Activated T-cell treated with anti-CD3 and anti-CD28 coated beads, Interleukin-2, amount 50 U/mL, for 1 hour (primary cell): ENCODE measurements at regions not wholly inside any gene's neighbourhood (a gene's known extent, or its start where the extent isn't known, plus 50 kb on each side); places are given as distances from the start of the nearest gene placed in this dataset.
A peak's percentile ranks its signal among the peaks of the same experiment; 100 is the strongest.
"Not testable (repeated sequence)": the region's sequence is repeated elsewhere in the genome, so short reads cannot be mapped to it uniquely, and the experiment has no call there.

Experiments used
- DNase-seq: peaks from one replicate; pipeline ENCODE4 v3.0.0-alpha.2; 2020

GRCh38 chrX:74063426-74064155 lies 211.1 kb upstream of the XIST start:
- DNase-seq, result no peak

- DNase-seq, result no peak
Measured at GRCh38 chrX:74061879-74062278, 209.4 kb upstream of the XIST start.

GRCh38 chrX:74049126-74049525 lies 196.6 kb upstream of the XIST start:
- no peak for DNase-seq

- not testable (repeated sequence) for DNase-seq
Measured at GRCh38 chrX:74034066-74034465, 181.6 kb upstream of the XIST start.

- DNase-seq, result not testable (repeated sequence)
Measured at GRCh38 chrX:74031527-74031926, 179.0 kb upstream of the XIST start.

- not testable (repeated sequence) for DNase-seq
Measured at GRCh38 chrX:74030766-74031165, 178.3 kb upstream of the XIST start.

GRCh38 chrX:74025145-74025544 lies 172.6 kb upstream of the XIST start:
- DNase-seq, result not testable (repeated sequence)

GRCh38 chrX:74023203-74023602 lies 170.7 kb upstream of the XIST start:
- no peak for DNase-seq

- DNase-seq, result no peak
Measured at GRCh38 chrX:74018253-74018652, 165.7 kb upstream of the XIST start.

- peak; percentile 62 for DNase-seq
Measured at GRCh38 chrX:74015379-74016019, 163.0 kb upstream of the XIST start.

GRCh38 chrX:74009041-74009440 lies 156.5 kb upstream of the XIST start:
- DNase-seq, result no peak

GRCh38 chrX:73992019-73992418 lies 139.5 kb upstream of the XIST start:
- no peak for DNase-seq

- no peak for DNase-seq
Measured at GRCh38 chrX:73987166-73987565, 134.7 kb upstream of the XIST start.

- no peak for DNase-seq
Measured at GRCh38 chrX:73979551-73980131, 127.1 kb upstream of the XIST start.

- DNase-seq, result no peak
Measured at GRCh38 chrX:73977542-73978169, 125.1 kb upstream of the XIST start.

GRCh38 chrX:73967461-73967860 lies 114.9 kb upstream of the XIST start:
- not testable (repeated sequence) for DNase-seq

GRCh38 chrX:73965833-73966232 lies 113.3 kb upstream of the XIST start:
- DNase-seq, result no peak

GRCh38 chrX:73964579-73964978 lies 112.1 kb upstream of the XIST start:
- DNase-seq, result no peak

- no peak for DNase-seq
Measured at GRCh38 chrX:73963682-73964081, 111.2 kb upstream of the XIST start.

GRCh38 chrX:73962948-73963347 lies 110.4 kb upstream of the XIST start:
- DNase-seq, result no peak

- DNase-seq, result not testable (repeated sequence)
Measured at GRCh38 chrX:73961867-73962266, 109.4 kb upstream of the XIST start.

- DNase-seq, result no peak
Measured at GRCh38 chrX:73944563-73944908, 92.0 kb upstream of the XIST start.

GRCh38 chrX:73943693-73944562 lies 91.4 kb upstream of the XIST start:
- peak; percentile 93 for DNase-seq
